HG02973 (cell line): ENCODE measurements at regions not wholly inside any gene's neighbourhood (a gene's known extent, or its start where the extent isn't known, plus 50 kb on each side); places are given as distances from the start of the nearest gene placed in this dataset.

Source experiments
- ATAC-seq: cut with Tn5 transposase; IDR thresholded peaks from one replicate; pipeline ENCODE4 v1.9.1; 2021; ENCODE audit warnings: moderate library complexity; ENCODE audit not compliant: unreplicated experiment

DNA sequence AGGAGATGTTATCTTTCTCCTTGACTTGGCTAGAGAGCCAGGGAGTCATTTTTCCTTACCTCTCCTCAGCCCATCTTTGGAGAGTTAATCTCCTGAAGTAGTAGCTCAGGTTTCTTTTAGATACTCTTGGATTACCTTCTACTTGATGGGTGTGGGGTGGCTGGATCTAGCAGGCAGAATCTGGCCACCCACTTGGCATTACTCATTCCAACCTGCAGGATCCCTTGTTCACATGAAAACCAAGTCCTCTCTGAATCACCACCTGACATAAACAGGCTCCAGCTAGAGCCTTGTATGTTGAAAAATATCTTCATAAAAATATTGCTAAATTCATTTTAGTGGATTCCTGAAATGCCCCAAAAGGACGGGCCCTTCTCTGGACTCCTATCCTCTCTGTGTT lies 250.6 kb upstream of the PLET1 start:
- ATAC-seq, result no peak

DNA sequence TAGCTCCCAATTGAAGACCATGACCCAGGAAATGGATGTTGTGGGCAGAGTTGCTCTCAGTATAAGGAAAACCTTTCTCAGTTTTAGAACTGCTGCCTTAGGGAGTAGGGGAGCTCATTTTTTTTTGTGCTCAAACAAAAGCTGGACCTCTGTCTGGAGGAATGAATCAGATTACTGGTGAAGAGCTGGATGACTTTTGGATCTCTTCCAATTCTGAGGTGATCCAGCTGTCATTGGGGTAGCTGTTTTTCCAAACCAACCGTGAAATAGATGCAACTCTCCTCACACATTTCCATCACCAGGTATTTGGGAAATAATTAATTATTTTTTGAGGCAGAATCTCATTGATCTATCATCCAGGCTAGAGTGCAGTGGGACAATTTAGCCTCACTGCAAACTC lies 251.3 kb upstream of the PLET1 start:
- ATAC-seq, result no peak

DNA sequence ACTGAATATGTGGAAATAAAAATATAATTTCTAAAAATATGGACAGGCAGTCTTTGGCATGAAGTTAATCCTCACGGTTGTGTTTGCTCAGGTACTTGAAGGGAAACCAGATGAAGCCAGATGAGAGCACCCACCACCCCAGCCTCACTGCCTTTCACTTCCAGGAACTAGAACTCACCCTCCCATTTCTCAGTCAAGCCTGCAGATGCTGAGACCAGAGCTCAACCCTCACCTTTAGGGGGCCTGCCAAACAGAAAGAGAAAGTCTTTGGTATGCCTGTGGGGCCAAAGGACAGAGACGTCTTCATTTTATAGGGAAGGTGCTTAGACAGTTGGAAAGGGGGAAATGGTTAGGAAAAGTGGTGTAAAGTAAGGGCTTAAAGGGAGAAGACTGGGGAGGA lies 252.8 kb upstream of the PLET1 start:
- no peak for ATAC-seq

DNA sequence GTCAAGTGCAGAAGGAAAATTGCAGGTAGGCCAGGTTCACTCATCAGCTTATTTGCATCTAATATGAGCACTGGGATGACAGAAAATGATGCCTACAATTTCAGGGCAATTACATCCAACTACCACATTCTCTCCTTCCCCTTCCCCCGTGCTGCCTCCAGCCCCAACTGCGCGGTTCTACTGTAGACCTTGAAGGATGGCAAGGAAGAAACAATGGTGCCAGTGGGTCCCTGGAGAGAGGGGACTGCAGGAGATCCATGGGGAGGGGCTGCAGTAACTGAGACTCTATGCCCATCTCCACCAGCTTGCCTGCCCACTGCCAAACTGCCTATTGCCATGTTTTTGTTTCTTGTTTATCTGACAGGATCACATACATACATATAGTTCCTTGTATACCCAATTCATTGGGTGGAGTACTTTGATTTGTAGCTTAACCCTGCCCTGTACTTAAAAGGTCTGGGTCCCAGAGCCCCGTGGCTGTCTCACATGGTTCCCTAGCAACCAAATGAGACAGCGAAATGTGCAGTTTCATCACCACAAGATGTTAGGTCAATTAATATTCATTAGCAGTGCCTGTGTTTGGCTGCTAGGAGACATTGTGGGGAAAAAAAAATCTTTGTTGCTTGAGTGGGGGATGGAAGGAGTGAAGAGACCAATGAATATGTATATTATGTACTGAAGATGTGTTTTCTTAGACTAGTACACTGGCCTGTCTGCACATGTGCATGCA lies 253.5 kb upstream of the PLET1 start:
- no peak for ATAC-seq

DNA sequence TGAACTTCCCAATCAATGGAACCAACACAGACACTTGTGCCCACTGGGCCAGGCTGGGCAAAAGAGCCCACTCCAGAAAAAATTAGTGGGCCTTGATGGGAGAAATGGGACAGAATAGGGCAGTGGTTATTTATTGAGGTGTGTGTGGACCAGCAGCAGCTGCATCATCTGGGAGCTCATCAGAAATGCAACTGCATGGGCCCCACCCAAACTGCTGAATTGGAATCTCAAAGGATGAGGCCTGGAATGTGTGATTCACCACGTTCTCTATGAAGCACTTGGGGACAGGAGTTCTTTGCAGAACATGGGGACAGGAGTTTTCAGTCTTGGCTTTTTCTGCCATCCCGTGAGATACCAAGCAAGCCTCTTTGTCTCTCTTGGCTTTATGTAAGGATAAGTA lies 255.6 kb upstream of the PLET1 start:
- no peak for ATAC-seq

DNA sequence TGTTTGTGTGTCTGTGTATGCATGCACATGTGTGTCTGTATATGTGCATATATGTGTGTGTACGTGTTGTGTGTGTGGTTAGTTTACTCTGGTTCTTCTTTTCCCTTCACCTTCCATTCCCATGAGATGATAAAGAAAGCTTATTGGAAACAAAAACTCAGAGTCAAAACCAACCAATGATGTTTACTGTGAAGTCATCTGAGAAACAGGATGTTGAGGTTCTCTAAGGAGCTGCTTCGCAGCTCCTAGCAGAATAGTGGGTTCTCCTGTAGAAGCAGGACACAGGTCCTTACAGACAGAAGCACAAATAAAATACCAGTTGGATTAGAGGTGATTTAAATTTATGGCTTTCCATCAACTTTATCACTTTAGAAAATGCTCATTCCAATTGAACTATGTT lies 256.1 kb upstream of the PLET1 start:
- ATAC-seq, result no peak

DNA sequence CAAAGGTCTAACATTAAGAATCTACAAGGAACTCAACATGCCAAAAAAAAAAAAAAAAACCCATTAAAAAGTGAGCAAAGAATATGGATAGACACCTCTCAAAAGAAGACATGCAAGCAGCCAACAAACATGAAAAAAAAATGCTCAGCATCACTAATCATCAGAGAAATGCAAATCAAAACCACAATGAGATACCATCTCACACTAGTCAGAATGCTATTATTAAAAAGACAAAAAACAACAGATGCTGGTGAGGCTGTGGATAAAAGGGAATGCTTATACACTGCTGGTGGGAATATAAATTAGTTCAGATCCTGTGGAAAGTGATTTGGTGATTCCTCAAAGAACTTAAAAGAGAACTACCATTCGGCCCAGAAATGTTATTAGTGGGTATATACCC lies 257.7 kb upstream of the PLET1 start:
- no peak for ATAC-seq

DNA sequence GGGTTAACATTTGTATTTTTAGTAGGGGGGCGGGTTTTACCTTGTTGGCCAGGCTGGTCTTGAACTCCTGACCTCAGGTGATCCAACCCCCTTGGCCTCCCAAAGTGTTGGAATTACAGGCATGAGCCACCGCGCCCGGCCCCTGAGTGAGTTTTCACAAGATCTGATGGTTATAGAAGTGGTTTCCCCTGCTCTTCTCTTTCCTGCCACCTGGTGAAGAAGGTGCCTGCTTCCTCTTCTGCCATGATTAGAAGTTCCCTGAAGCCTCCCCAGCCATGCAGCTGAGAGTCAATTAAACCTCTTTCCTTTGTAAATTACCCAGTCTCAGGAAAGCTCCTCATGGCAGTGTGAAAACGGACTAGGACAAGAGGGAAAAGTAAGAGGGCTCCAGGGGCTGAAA lies 259.1 kb upstream of the PLET1 start:
- no peak for ATAC-seq

DNA sequence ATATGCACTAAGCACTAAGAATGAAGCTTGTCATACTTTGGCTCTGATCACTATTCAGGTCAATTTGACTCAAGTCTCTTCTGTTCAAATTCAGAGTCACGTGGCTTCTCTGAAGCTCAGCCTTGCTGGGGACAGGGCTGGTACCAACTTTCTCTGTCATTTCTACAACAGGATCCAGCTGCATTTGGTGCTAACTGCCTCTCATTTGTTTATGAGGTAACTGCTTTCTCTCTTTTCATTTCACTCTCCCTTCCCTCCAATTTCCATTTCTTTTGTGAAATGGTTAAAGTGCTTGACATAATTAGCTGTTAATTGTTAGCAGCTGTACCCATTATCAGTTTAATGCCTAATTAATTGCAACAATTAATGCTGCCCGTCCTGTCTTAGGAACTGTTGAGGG lies 259.7 kb upstream of the PLET1 start:
- no peak for ATAC-seq

DNA sequence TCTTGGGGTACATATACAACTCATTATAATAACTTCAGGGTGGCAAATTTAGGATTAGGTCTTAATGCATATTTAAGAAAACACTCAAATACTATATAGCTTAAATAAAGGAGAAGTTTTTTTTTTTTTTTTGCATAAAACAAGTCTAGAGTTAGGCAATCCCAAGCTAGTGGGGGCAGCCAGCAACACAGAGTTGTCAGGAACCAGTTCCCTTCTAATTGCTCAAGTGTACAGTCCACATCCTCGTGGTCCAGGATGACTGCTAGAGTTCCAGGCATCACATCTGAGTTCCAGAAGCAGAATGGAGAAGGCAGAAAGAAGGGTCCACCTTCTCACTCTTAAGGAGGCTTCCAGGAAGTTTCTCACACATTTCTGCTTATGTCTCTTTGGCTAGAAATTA lies 261.9 kb upstream of the PLET1 start:
- ATAC-seq, result no peak

DNA sequence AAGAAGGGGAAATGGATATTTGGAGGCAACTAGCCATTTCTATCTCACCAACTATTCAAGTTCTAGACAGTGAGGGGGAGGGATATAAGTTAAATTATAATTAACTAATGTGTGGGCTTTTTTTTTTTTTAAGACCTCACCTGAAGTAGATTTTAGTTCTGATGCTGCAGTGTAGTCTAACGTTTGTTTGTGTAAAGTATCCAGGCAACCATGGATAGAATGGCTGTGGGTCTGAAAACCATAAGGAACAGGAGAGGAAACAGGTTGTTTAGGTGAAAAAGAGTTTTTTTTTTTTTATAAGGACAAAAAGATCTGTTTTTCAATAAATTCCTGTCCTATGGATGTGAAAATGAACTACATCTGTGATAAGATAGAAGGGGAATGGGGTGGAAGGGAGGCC lies 262.4 kb upstream of the PLET1 start:
- no peak for ATAC-seq

DNA sequence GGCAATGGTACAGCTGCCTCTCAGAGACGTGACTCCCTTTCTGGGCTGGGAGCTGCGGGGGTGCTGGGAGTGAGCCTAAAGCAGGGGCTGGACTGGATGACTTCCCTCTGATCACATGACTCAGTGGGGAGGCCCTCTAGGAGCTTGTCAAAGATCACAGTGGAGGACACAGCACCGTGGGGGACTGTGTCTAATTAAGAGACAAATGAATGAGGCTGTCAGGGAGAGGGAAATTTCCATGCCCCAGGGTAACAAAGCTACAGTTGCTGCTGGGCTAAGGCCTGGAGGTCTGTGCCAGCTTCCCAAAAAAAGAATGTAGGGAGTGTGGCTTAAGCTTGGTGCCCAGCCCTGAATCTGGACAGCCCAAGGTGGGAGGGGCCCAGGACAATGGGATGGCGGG lies 262.8 kb upstream of the PLET1 start:
- ATAC-seq, result no peak

DNA sequence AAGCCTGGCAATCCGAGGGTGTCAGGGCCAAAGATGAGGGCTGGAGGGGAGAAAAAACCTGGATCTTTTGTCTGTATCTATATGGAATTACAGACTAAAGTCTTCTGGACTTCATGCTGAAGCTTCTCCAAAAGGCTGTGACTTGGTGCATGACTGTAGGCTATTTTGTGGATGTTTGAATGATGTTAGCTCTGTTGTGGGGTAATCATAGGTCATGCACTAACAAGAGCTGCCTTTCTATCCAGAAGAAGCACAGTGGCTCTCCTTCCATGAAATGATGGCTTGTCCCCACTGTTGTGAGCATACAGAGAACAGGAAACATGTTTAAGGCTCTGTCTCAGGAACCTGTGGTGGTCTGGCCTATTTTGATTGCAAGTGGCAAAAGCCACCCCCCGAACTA lies 263.3 kb upstream of the PLET1 start:
- no peak for ATAC-seq

DNA sequence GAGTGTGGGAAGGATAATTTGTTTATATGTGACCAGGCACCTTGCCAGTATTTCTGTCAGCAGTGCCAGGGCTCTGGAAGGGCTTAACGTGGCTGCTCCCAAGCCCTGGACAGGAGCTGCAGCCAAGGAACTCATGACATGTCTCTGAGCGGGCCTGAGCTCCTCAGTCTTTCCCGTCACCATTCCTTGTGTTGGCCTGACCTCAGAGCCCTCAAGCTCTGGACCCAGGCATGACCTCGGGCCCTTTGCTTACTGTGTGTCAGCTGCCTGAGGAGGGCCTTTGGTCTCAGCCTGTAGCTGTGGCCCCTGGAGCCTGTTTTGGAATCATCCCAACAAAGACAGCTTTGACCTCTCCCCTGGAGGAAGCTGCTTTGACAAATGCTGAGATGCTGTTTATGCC lies 264.1 kb upstream of the PLET1 start:
- ATAC-seq, result no peak

DNA sequence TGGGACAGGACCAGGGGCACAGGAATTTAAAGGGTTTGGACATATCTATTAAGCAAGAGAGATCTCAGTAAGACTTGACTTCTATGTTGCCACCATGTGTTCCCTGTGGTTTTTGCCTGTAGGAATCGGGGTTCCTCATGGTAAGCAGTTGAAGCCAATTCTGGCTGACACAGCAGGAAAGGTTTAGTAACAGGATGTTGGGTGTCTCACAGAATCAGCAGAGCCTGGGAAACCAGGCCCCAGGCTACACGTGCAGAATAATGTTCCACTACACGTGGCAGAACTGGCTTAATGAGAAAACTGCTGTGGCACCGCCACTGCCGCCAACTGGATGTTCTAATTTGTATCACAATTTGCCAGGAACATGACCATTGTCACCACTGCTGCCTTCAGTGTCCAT lies 264.6 kb upstream of the PLET1 start:
- ATAC-seq, result no peak

DNA sequence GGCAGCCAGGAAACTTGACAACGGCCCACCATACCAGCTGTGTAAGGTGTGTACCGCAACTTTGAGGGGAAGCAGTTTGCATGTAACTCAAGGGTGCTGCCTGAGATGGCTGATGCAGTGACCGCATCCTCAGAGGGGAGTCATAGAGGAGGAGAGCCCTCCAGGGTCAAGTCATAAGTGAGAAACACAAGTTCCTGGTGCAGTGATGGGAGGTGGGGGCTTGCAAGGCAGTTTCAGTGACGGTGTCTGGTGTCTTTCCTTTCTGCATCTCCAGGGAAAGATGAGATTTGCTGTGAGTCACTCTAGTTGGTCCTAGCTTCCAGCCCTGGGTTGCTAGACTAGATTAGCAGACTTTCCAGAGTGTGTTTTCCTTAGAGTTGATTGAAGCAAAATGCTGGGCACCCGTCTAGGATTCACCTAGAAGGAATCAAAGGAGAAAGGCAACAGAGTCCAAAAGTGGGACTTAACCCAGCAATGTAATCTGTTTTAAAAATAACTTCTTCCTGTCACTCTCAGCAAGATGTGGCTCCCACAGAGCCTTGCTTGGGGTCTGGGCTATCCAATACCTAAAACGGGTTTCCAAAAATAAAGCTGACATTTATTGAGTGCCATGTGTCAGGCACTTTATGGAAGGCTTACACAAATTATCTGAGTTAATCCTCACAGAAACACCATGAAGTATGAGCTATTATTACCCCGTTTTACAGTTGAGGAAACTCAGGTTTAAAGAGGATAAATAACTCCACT lies 265.4 kb upstream of the PLET1 start:
- ATAC-seq, result peak; percentile 51

DNA sequence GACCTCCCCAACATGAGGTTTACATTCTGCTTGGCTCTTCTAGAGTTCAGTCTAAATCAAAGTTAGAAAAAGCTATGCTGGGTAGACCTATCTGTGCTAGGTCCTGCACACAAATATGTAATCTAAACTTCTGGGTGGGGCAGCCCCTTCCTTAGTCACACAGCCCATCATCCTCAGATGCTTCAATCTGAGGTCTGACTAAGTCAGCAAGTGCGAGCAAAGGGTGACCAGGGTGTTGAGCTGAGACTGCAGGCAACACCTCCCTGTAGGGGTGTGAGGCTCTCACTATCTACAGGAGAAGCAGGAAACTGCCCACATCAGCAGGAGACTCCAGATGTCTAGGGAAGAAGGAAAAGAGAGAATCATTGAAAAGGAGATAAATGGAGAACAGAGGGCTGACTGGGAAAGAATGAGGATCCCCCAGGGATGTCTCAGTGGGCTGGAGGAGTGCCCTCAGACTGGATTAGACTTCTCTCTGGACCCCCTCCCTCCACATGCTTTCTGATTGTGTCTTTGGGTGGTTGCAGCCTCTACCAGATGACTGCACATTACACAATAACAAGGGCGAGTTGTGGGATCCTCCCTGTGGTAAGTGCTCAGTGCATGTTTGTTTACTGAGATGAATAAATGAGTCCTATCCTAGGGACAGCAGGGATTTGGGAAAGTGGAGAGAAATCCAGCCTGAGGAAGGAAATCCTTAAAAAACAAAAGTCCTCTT lies 266.2 kb upstream of the PLET1 start:
- no peak for ATAC-seq

DNA sequence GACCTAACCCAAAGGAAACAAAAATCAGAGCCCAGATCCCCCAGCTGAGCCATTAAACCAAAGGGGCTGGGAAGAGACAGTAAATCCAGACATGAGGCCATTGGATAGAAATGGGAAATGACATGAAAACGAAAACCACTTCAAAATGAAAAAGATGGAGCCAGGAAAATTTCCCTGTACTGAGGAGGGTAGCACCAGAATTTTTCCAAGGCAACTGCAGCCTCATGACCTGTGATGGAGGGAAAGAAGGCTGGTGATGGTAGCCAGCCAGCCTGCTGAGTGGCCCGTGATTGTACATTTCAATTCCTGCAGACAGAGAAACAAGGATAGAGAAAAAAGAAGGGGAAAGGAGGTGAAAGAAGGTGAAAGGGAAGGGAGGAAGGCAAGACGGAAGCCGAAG lies 268.4 kb upstream of the PLET1 start:
- ATAC-seq, result no peak

DNA sequence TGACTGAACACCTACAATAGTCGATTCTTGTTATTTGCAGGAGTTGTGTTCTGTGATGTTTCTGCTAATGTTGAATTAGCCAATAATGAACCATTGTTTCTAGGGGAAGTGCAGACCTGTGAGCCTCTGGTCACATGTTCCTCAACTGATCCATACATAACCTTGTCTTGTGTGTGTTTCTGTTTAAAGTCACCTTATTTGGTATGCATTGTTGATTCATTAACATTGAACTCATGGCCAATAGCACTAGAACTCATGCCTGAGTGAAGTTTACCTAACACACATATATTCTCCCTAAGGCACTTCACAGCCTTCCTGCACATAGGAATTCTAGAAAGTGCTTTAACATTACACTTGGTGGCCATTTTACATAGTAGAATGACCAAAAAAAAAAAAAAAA lies 271.8 kb upstream of the PLET1 start:
- ATAC-seq, result no peak

DNA sequence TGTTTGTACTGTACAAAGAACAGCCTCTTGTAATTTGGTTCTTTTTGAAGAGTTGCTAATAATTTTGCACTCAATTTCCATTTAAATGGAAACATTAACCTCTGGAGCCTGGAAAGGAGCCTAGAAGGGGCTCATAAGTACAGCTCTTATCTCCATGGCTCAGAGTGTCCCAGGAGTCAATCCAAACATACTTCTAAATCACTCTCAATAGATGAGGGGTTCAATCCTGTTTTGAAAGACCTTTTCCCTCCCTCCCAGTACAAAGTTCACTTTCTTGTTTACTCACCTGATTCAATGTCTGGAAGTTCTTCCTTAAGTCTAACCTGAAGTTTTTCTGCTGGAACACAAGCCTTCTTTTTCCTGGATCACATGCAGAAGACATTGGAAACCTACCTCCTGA lies 273.0 kb upstream of the PLET1 start:
- ATAC-seq, result no peak

DNA sequence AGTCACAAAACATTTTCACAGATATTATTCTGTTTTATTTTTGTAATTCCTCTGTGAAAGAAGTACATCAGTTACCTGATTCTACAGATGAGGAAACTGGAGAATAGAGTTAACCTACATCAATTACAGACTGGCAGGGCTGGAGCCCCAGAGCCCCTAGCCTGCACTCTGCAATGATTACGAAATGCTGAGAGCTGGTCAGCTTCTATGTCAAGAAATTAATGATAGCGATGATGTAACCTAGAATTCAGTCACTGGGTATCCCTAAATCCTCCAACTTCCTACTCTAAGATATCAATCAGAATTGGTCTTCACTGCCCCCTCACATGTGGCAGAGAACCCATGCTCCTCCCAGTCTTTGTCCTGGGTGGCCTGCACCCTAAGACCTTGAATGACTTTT lies 273.5 kb upstream of the PLET1 start:
- ATAC-seq, result no peak

DNA sequence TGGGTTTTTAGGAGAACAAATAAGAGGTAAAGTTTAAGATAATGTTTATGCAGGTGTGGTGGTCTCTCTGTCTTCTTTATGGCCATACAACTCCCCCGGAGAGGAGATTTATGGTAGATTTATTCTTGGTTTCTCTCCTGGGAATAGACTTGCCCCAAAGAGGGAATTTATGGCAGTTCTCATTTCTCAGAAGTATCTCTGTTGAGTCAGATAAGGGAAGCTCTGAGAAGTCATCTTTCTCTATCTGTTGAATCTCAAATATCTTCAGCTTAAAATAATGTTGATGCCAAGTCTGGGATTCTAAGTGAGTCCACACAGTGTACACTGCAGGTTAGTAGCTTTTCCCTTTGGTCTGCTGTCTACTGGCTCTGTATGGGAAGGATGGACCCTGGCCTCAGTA lies 276.4 kb upstream of the PLET1 start:
- ATAC-seq, result no peak
